ENCODE measurements at regions not wholly inside any gene's neighbourhood (a gene's known extent, or its start where the extent isn't known, plus 50 kb on each side); places are given as distances from the start of the nearest gene placed in this dataset.

- no peak for DNase-seq (ENCODE audit: low read depth in 2 of 3, low spot score in 2 of 3)
Observed at GRCh38 chr11:80562523-80563125, 1121.8 kb upstream of the TENM4 start.

GRCh38 chr11:80559942-80560341 lies 1119.1 kb upstream of the TENM4 start:
- no peak for DNase-seq (ENCODE audit: low read depth in 2 of 3, low spot score in 2 of 3)

- DNase-seq (ENCODE audit: low read depth in 2 of 3, low spot score in 2 of 3): no peak
Observed at GRCh38 chr11:80553565-80553964, 1112.7 kb upstream of the TENM4 start.

GRCh38 chr11:80542704-80543103 lies 1101.9 kb upstream of the TENM4 start:
- DNase-seq (ENCODE audit: low read depth in 2 of 3, low spot score in 2 of 3): no peak

- no peak for DNase-seq (ENCODE audit: low read depth in 2 of 3, low spot score in 2 of 3)
Observed at GRCh38 chr11:80538040-80538439, 1097.2 kb upstream of the TENM4 start.

- no peak for DNase-seq (ENCODE audit: low read depth in 2 of 3, low spot score in 2 of 3)
Observed at GRCh38 chr11:80533463-80533862, 1092.6 kb upstream of the TENM4 start.

GRCh38 chr11:80532633-80533232 lies 1091.9 kb upstream of the TENM4 start:
- DNase-seq (ENCODE audit: low read depth in 2 of 3, low spot score in 2 of 3): no peak

- no peak for DNase-seq (ENCODE audit: low read depth in 2 of 3, low spot score in 2 of 3)
Observed at GRCh38 chr11:80529726-80530125, 1088.9 kb upstream of the TENM4 start.

GRCh38 chr11:80525663-80526405 lies 1085.0 kb upstream of the TENM4 start:
- DNase-seq (ENCODE audit: low read depth in 2 of 3, low spot score in 2 of 3): no peak

GRCh38 chr11:80524349-80524748 lies 1083.5 kb upstream of the TENM4 start:
- no peak for DNase-seq (ENCODE audit: low read depth in 2 of 3, low spot score in 2 of 3)

GRCh38 chr11:80523057-80523456 lies 1082.2 kb upstream of the TENM4 start:
- DNase-seq (ENCODE audit: low read depth in 2 of 3, low spot score in 2 of 3): no peak

- no peak for DNase-seq (ENCODE audit: low read depth in 2 of 3, low spot score in 2 of 3)
Observed at GRCh38 chr11:80521592-80521991, 1080.8 kb upstream of the TENM4 start.

- no peak for DNase-seq (ENCODE audit: low read depth in 2 of 3, low spot score in 2 of 3)
Observed at GRCh38 chr11:80520507-80520887, 1079.7 kb upstream of the TENM4 start.

GRCh38 chr11:80519596-80520506 lies 1079.0 kb upstream of the TENM4 start:
- DNase-seq (ENCODE audit: low read depth in 2 of 3, low spot score in 2 of 3): no peak

- DNase-seq (ENCODE audit: low read depth in 2 of 3, low spot score in 2 of 3): no peak
Observed at GRCh38 chr11:80517701-80518100, 1076.9 kb upstream of the TENM4 start.

- DNase-seq (ENCODE audit: low read depth in 2 of 3, low spot score in 2 of 3): no peak
Observed at GRCh38 chr11:80515097-80515496, 1074.3 kb upstream of the TENM4 start.

- no peak for DNase-seq (ENCODE audit: low read depth in 2 of 3, low spot score in 2 of 3)
Observed at GRCh38 chr11:80512491-80512890, 1071.7 kb upstream of the TENM4 start.

- DNase-seq (ENCODE audit: low read depth in 2 of 3, low spot score in 2 of 3): no peak
Observed at GRCh38 chr11:80505771-80506170, 1064.9 kb upstream of the TENM4 start.

- DNase-seq (ENCODE audit: low read depth in 2 of 3, low spot score in 2 of 3): no peak
Observed at GRCh38 chr11:80503990-80504389, 1063.2 kb upstream of the TENM4 start.

GRCh38 chr11:80502511-80502910 lies 1061.7 kb upstream of the TENM4 start:
- DNase-seq (ENCODE audit: low read depth in 2 of 3, low spot score in 2 of 3): no peak

- no peak for DNase-seq (ENCODE audit: low read depth in 2 of 3, low spot score in 2 of 3)
Observed at GRCh38 chr11:80495116-80495515, 1054.3 kb upstream of the TENM4 start.

- no peak for DNase-seq (ENCODE audit: low read depth in 2 of 3, low spot score in 2 of 3)
Observed at GRCh38 chr11:80487952-80488351, 1047.1 kb upstream of the TENM4 start.

Data from activated CD8-positive, alpha-beta memory T cell treated with anti-CD3 and anti-CD28 coated beads for 48 hours (primary cell).